AG09309 (cell line): ENCODE measurements at regions not wholly inside any gene's neighbourhood (a gene's known extent, or its start where the extent isn't known, plus 50 kb on each side); places are given as distances from the start of the nearest gene placed in this dataset.

Source experiments
- DNase-seq: peaks from one replicate; pipeline ENCODE4 v3.0.0-alpha.2; 2010; ENCODE audit warnings: low read depth
- H3K4me3 ChIP-seq: 2 replicates; pipeline ENCODE4 v1.5.1; 2011; ENCODE audit warnings: mild to moderate bottlenecking, low read depth, low read length, moderate library complexity; ENCODE audit not compliant: control insufficient read depth
- CTCF ChIP-seq: IDR thresholded peaks from 2 replicates; pipeline ENCODE4 v1.5.1; 2011; ENCODE audit warnings: mild to moderate bottlenecking, low read depth, low read length, inconsistent platforms; ENCODE audit not compliant: insufficient read depth, control insufficient read depth; ENCODE audit errors: missing control alignments

GRCh38 chr21:41622201-41622600 is 114.2 kb upstream of the TMPRSS2 start:
- no peak for DNase-seq
- TF ChIP-seq CTCF = no peak

GRCh38 chr21:41621513-41621912 is 113.6 kb upstream of the TMPRSS2 start:
- TF ChIP-seq CTCF = no peak
- no peak overlapping the region for H3K4me3 ChIP-seq
- no peak for DNase-seq

More at GRCh38 chr21:41622201-41622600, 114.2 kb upstream of the TMPRSS2 start:
- H3K4me3 ChIP-seq = no peak overlapping the region

- peak; percentile 25 for DNase-seq
- TF ChIP-seq CTCF = no peak
These were observed 113.0 kb upstream of the TMPRSS2 start for GRCh38 chr21:41620982-41621381.

GRCh38 chr21:41620541-41620940 is 112.6 kb upstream of the TMPRSS2 start:
- no peak overlapping the region for H3K4me3 ChIP-seq

More at GRCh38 chr21:41620982-41621381, 113.0 kb upstream of the TMPRSS2 start:
- H3K4me3 ChIP-seq = no peak overlapping the region

GRCh38 chr21:41616031-41616591 is 108.2 kb upstream of the TMPRSS2 start:
- no peak for TF ChIP-seq CTCF
- peak; percentile 93 for DNase-seq
- H3K4me3 ChIP-seq = peak overlapping the region; percentile 6; the same call in 1 of the 2 replicates

More at GRCh38 chr21:41620541-41620940, 112.6 kb upstream of the TMPRSS2 start:
- no peak for TF ChIP-seq CTCF
- DNase-seq = no peak

- TF ChIP-seq CTCF = no peak
- peak; percentile 100 for DNase-seq
- H3K4me3 ChIP-seq = no peak overlapping the region
These were observed 107.7 kb upstream of the TMPRSS2 start for GRCh38 chr21:41615613-41616012.
